ENCODE measurements at regions not wholly inside any gene's neighbourhood (a gene's known extent, or its start where the extent isn't known, plus 50 kb on each side); places are given as distances from the start of the nearest gene placed in this dataset.

DNA sequence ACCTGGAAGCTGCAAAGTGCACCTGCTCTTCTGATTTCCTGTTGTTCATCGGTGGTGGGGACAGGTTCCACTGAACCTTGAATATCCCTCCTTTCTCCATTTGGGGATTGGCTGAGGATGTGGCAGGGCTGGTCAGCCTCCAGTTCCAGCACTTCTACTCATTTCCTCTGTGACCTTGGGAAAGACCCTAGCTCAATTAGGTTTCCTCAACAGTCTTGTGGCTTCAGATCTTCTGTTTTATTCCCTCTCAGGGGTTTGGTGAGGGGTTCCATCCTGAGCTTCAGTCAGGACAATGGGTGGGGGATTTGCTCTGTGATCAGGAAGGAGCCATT, 317.1 kb upstream of the PROX1 start:
- no peak for TF ChIP-seq ZNF565 (CRISPR knock-in tag; conservative IDR thresholded peaks at IDR 0.05; ENCODE audit: low read depth)
- TF ChIP-seq BACH2 (CRISPR knock-in tag; IDR thresholded peaks at IDR 0.05; ENCODE audit: borderline replicate concordance) = no peak
- TF ChIP-seq ESRRG (CRISPR knock-in tag; IDR thresholded peaks at IDR 0.05) = no peak
- no peak for TF ChIP-seq ZFP30 (CRISPR knock-in tag; IDR thresholded peaks at IDR 0.05)
- TF ChIP-seq ZNF8 (CRISPR knock-in tag; IDR thresholded peaks at IDR 0.05) = no peak
- no peak for TF ChIP-seq GLIS3 (CRISPR knock-in tag; IDR thresholded peaks at IDR 0.05)
- no peak for TF ChIP-seq SNAI2 (CRISPR knock-in tag; IDR thresholded peaks at IDR 0.05)
- no peak for TF ChIP-seq PPARA (CRISPR knock-in tag; IDR thresholded peaks at IDR 0.05; ENCODE audit: borderline replicate concordance)
- TF ChIP-seq CSRNP3 (CRISPR knock-in tag; IDR thresholded peaks at IDR 0.05) = no peak
- TF ChIP-seq PATZ1 (CRISPR knock-in tag; IDR thresholded peaks at IDR 0.05; ENCODE audit: borderline replicate concordance) = no peak
- no peak for TF ChIP-seq ARNTL (CRISPR knock-in tag; IDR thresholded peaks at IDR 0.05; ENCODE audit: borderline replicate concordance, low read depth)
- no peak for TF ChIP-seq TOX (CRISPR knock-in tag; IDR thresholded peaks at IDR 0.05; ENCODE audit: borderline replicate concordance)
- ATAC-seq = no peak

DNA sequence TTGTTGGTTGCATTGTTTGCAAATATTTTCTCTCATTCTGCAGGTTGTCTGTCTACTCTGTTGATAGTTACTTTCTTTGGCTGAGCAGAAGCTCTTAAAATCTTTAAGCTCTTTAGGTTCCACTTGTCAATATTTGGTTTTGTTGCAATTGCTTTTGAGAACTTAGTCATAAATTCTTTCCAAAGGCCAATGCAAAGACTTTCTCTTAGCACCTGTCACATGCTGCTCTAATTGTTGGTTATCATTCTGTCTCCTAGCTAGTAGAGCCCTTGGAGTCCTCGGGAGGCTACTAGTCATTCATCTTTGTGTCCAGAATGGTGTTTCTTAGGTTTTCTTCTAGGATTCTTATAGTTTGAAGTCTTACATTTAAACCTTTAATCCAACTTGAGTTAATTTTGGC, 312.7 kb upstream of the PROX1 start:
- TF ChIP-seq PATZ1 (CRISPR knock-in tag; IDR thresholded peaks at IDR 0.05; ENCODE audit: borderline replicate concordance) = no peak
- no peak for TF ChIP-seq ZNF70 (CRISPR knock-in tag; IDR thresholded peaks at IDR 0.05)
- no peak for TF ChIP-seq TSHZ2 (CRISPR knock-in tag; IDR thresholded peaks at IDR 0.05)
- TF ChIP-seq ESRRG (CRISPR knock-in tag; IDR thresholded peaks at IDR 0.05) = no peak
- no peak for TF ChIP-seq ZNF565 (CRISPR knock-in tag; conservative IDR thresholded peaks at IDR 0.05; ENCODE audit: low read depth)
- no peak for TF ChIP-seq ZNF8 (CRISPR knock-in tag; IDR thresholded peaks at IDR 0.05)
- TF ChIP-seq SNAI2 (CRISPR knock-in tag; IDR thresholded peaks at IDR 0.05) = no peak
- TF ChIP-seq RARB (CRISPR knock-in tag; IDR thresholded peaks at IDR 0.05) = no peak
- no peak for TF ChIP-seq TOX (CRISPR knock-in tag; IDR thresholded peaks at IDR 0.05; ENCODE audit: borderline replicate concordance)
- TF ChIP-seq ZFP30 (CRISPR knock-in tag; IDR thresholded peaks at IDR 0.05) = no peak
- TF ChIP-seq BACH2 (CRISPR knock-in tag; IDR thresholded peaks at IDR 0.05; ENCODE audit: borderline replicate concordance) = no peak
- TF ChIP-seq POU6F1 (CRISPR knock-in tag; IDR thresholded peaks at IDR 0.05; ENCODE audit: borderline replicate concordance, low read depth) = no peak
- no peak for TF ChIP-seq ARNTL (CRISPR knock-in tag; IDR thresholded peaks at IDR 0.05; ENCODE audit: borderline replicate concordance, low read depth)
- TF ChIP-seq OSR1 (CRISPR knock-in tag; IDR thresholded peaks at IDR 0.05) = no peak
- no peak for TF ChIP-seq ZFP3 (CRISPR knock-in tag; IDR thresholded peaks at IDR 0.05)
- no peak for TF ChIP-seq GLIS3 (CRISPR knock-in tag; IDR thresholded peaks at IDR 0.05)
- ATAC-seq = no peak

DNA sequence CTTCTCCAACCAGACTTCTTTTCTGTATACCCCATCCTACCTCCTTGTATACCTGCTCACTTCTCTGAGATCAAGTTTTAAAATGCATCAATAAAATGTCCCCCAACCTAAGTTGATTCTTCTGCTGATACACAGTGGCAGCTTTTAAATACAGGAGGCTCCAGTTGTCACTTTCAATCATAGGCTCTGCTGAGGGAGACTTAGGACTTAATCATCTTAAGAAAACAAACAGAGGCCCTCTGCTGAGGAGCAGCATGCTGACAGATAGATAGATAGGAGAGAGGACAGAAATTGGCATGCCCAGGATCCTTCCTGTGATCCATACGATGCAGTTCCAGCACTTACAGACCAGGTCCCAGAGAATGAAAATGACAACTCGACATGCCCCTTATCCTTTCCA, 311.0 kb upstream of the PROX1 start:
- no peak for ATAC-seq
- TF ChIP-seq TSHZ2 (CRISPR knock-in tag; IDR thresholded peaks at IDR 0.05) = no peak
- no peak for TF ChIP-seq ZFP3 (CRISPR knock-in tag; IDR thresholded peaks at IDR 0.05)
- no peak for TF ChIP-seq ZFP30 (CRISPR knock-in tag; IDR thresholded peaks at IDR 0.05)
- TF ChIP-seq TOX (CRISPR knock-in tag; IDR thresholded peaks at IDR 0.05; ENCODE audit: borderline replicate concordance) = no peak
- TF ChIP-seq ESRRG (CRISPR knock-in tag; IDR thresholded peaks at IDR 0.05) = no peak
- no peak for TF ChIP-seq ZNF8 (CRISPR knock-in tag; IDR thresholded peaks at IDR 0.05)
- no peak for TF ChIP-seq PATZ1 (CRISPR knock-in tag; IDR thresholded peaks at IDR 0.05; ENCODE audit: borderline replicate concordance)
- no peak for TF ChIP-seq OSR1 (CRISPR knock-in tag; IDR thresholded peaks at IDR 0.05)
- no peak for TF ChIP-seq ZNF565 (CRISPR knock-in tag; conservative IDR thresholded peaks at IDR 0.05; ENCODE audit: low read depth)
- no peak for TF ChIP-seq RARB (CRISPR knock-in tag; IDR thresholded peaks at IDR 0.05)

Data from SK-N-SH treated with all-trans-retinoic acid at 6 μM for 48 hours (cell line).